NCI-H2196 treated with DMSO at 0.1 percent for 48 hours (cell line): ENCODE measurements at regions not wholly inside any gene's neighbourhood (a gene's known extent, or its start where the extent isn't known, plus 50 kb on each side); places are given as distances from the start of the nearest gene placed in this dataset.

Source experiments
- DNase-seq: peaks from one replicate; lab custom pipeline; 2025; ENCODE audit not compliant: unreplicated experiment; lab: John Stamatoyannopoulos, UW

- DNase-seq: no peak
Measured at GRCh38 chr18:21162786-21163185, 51.2 kb upstream of the ROCK1 start.

- no peak for DNase-seq
Measured at GRCh38 chr18:21163647-21164547, 52.3 kb upstream of the ROCK1 start.

GRCh38 chr18:21164548-21165095 is 53.0 kb upstream of the ROCK1 start:
- DNase-seq: no peak

GRCh38 chr18:21167641-21168377 is 56.2 kb upstream of the ROCK1 start:
- peak; percentile 76 for DNase-seq

GRCh38 chr18:21168880-21169279 is 57.3 kb upstream of the ROCK1 start:
- DNase-seq: no peak

GRCh38 chr18:21177822-21178221 is 64.2 kb upstream of the GREB1L start:
- no peak for DNase-seq

- DNase-seq: peak; percentile 16
Measured at GRCh38 chr18:21179590-21180220, 62.3 kb upstream of the GREB1L start.

- no peak for DNase-seq
Measured at GRCh38 chr18:21180588-21180987, 61.4 kb upstream of the GREB1L start.

GRCh38 chr18:21181766-21182165 is 60.3 kb upstream of the GREB1L start:
- DNase-seq: no peak

GRCh38 chr18:21183670-21184069 is 58.4 kb upstream of the GREB1L start:
- no peak for DNase-seq

GRCh38 chr18:21184396-21184996 is 57.5 kb upstream of the GREB1L start:
- no peak for DNase-seq

- no peak for DNase-seq
Measured at GRCh38 chr18:21187886-21188285, 54.1 kb upstream of the GREB1L start.

- DNase-seq: peak; percentile 7
Measured at GRCh38 chr18:21191596-21192307, 50.3 kb upstream of the GREB1L start.
